ENCODE measurements at regions not wholly inside any gene's neighbourhood (a gene's known extent, or its start where the extent isn't known, plus 50 kb on each side); places are given as distances from the start of the nearest gene placed in this dataset.
"Not testable (repeated sequence)": the region's sequence is repeated elsewhere in the genome, so short reads cannot be mapped to it uniquely, and the experiment has no call there.

DNA sequence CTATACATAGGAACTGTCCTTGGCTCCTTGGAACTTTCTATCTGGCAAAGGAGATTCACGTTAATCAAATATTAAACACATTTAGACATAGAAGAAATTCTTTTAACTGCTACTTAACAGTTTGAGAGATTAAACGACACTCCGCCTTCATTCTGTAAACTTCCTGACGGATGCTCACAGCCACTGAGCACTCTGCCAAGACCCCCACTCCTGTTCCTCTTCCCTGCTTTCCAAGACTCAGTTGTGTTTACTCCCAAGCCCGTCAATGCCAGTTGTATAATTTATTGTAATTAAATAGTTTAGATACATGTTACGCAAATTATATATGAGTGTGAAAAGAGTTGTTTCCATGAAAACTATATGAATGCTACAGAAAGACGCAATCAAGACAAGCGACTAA lies 321.4 kb upstream of the EPHA4 start:
- H2AFZ ChIP-seq (ENCODE audit: low read length), result no peak overlapping the region
- H3K9me3 ChIP-seq (ENCODE audit: low read length), result no peaks in the 10 kb centered on the region
- H3K27me3 ChIP-seq (ENCODE audit: insufficient read depth, low read length), result no peaks in the 10 kb centered on the region
- no peak overlapping the region for H3K27ac ChIP-seq (ENCODE audit: low read depth, low read length, poor library complexity, severe bottlenecking)
- H3K4me2 ChIP-seq (ENCODE audit: low read length), result no peak overlapping the region
- no peaks in the 10 kb centered on the region for H3F3A ChIP-seq (ENCODE audit: insufficient read depth, low read length)
- H3K36me3 ChIP-seq (ENCODE audit: insufficient read depth, low read length), result no peaks in the 10 kb centered on the region
- no peak for TF ChIP-seq EZH2 (IDR thresholded peaks at IDR 0.05; ENCODE audit: borderline replicate concordance, low read length)
- TF ChIP-seq, protein P1, sequence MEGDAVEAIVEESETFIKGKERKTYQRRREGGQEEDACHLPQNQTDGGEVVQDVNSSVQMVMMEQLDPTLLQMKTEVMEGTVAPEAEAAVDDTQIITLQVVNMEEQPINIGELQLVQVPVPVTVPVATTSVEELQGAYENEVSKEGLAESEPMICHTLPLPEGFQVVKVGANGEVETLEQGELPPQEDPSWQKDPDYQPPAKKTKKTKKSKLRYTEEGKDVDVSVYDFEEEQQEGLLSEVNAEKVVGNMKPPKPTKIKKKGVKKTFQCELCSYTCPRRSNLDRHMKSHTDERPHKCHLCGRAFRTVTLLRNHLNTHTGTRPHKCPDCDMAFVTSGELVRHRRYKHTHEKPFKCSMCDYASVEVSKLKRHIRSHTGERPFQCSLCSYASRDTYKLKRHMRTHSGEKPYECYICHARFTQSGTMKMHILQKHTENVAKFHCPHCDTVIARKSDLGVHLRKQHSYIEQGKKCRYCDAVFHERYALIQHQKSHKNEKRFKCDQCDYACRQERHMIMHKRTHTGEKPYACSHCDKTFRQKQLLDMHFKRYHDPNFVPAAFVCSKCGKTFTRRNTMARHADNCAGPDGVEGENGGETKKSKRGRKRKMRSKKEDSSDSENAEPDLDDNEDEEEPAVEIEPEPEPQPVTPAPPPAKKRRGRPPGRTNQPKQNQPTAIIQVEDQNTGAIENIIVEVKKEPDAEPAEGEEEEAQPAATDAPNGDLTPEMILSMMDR (IDR thresholded peaks at IDR 0.05; ENCODE audit: low read length), result no peak
- no peak overlapping the region for H3K9ac ChIP-seq (ENCODE audit: low read length)
- H3K4me1 ChIP-seq (ENCODE audit: insufficient read depth, low read length, severe bottlenecking), result no peaks in the 10 kb centered on the region
- no peaks in the 10 kb centered on the region for H3K9me2 ChIP-seq (ENCODE audit: low read depth, low read length)
- no peak overlapping the region for H3K4me3 ChIP-seq (ENCODE audit: low read depth, low read length, poor library complexity, severe bottlenecking)
- no peaks in the 10 kb centered on the region for H4K20me1 ChIP-seq (ENCODE audit: insufficient read depth, low read length)
- no peaks in the 10 kb centered on the region for H3K79me2 ChIP-seq (ENCODE audit: insufficient read depth, low read length)

DNA sequence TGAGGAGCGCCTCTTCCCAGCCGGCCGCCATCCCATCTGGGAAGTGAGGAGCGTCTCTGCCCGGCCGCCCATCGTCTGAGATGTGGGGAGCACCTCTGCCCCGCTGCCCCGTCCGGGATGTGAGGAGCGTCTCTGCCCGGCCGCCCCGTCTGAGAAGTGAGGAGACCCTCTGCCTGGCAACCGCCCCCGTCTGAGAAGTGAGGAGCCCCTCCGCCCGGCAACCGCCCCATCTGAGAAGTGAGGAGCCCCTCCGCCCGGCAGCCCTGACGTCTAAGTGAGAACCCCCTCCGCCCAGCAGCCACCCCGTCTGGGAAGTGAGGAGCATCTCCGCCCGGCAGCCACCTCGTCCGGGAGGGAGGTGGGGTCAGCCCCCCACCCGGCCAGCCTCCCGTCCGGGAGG lies 319.9 kb upstream of the EPHA4 start:
- not testable (repeated sequence) for H3K27me3 ChIP-seq (ENCODE audit: insufficient read depth, low read length); H3K4me3 ChIP-seq (ENCODE audit: low read depth, low read length, poor library complexity, severe bottlenecking); H3K36me3 ChIP-seq (ENCODE audit: insufficient read depth, low read length); H3K9me2 ChIP-seq (ENCODE audit: low read depth, low read length); H3K4me1 ChIP-seq (ENCODE audit: insufficient read depth, low read length, severe bottlenecking); H3F3A ChIP-seq (ENCODE audit: insufficient read depth, low read length); H3K79me2 ChIP-seq (ENCODE audit: insufficient read depth, low read length); H3K27ac ChIP-seq (ENCODE audit: low read depth, low read length, poor library complexity, severe bottlenecking); H3K9ac ChIP-seq (ENCODE audit: low read length); H2AFZ ChIP-seq (ENCODE audit: low read length); H3K9me3 ChIP-seq (ENCODE audit: low read length); H4K20me1 ChIP-seq (ENCODE audit: insufficient read depth, low read length); H3K4me2 ChIP-seq (ENCODE audit: low read length)

DNA sequence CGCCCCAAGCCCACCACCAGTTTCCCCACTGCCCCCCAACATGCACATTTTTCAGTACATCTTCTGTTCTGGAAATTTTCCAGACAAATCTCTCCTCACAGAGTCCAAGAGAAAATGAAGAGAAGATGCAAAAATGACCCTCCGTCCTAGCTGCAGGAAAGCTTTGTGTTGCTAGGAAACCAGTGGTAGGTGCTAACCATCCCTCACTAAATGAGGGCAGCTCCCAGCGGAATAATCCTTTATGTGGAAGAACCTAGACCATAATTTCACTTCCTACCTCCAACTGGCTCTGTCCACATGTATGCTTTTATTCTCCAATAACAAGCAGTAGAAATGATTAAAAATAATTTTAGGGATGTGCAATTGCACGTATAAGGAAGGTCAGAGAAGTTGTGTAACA lies 311.9 kb upstream of the EPHA4 start:
- TF ChIP-seq, protein P1 (IDR thresholded peaks at IDR 0.05; ENCODE audit: low read length), result no peak
- TF ChIP-seq EZH2 (IDR thresholded peaks at IDR 0.05; ENCODE audit: borderline replicate concordance, low read length), result no peak
- Histone ChIP-seq H3K79me2 (ENCODE audit: insufficient read depth, low read length) (no peaks in the 10 kb centered on the region), H3K4me2 (ENCODE audit: low read length) (no peak overlapping the region), H3K27me3 (ENCODE audit: insufficient read depth, low read length) (no peaks in the 10 kb centered on the region), H3K36me3 (ENCODE audit: insufficient read depth, low read length) (no peaks in the 10 kb centered on the region), H2AFZ (ENCODE audit: low read length) (no peak overlapping the region), H3K4me1 (ENCODE audit: insufficient read depth, low read length, severe bottlenecking) (no peaks in the 10 kb centered on the region), H3K9me3 (ENCODE audit: low read length) (no peaks in the 10 kb centered on the region), H4K20me1 (ENCODE audit: insufficient read depth, low read length) (no peaks in the 10 kb centered on the region), H3K9me2 (ENCODE audit: low read depth, low read length) (no peaks in the 10 kb centered on the region), H3K27ac (ENCODE audit: low read depth, low read length, poor library complexity, severe bottlenecking) (no peak overlapping the region), H3K9ac (ENCODE audit: low read length) (no peak overlapping the region), H3K4me3 (ENCODE audit: low read depth, low read length, poor library complexity, severe bottlenecking) (no peak overlapping the region), H3F3A (ENCODE audit: insufficient read depth, low read length) (no peaks in the 10 kb centered on the region)

DNA sequence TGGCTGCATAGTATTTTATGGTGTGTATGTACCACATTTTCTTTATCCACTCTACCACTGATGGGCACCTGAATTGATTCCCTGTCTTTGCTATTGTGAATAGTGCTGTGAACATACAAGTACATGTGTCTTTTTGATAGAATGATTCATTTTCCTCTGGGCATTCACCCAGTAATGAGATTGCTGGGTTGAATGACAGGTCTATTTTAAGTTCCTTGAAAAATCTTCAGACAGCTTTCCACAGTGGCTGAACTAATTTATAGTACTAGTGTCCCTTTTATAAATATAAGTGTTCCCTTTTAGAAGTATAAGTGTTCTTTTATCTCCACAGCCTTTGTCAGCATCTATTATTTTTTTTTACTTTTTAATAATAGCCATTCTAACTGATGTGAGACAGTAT lies 303.9 kb upstream of the EPHA4 start:
- H3K9ac ChIP-seq (ENCODE audit: low read length), result no peak overlapping the region
- H3K9me2 ChIP-seq (ENCODE audit: low read depth, low read length), result no peaks in the 10 kb centered on the region
- no peaks in the 10 kb centered on the region for H3K27me3 ChIP-seq (ENCODE audit: insufficient read depth, low read length)
- TF ChIP-seq EZH2 (IDR thresholded peaks at IDR 0.05; ENCODE audit: borderline replicate concordance, low read length), result no peak
- TF ChIP-seq, protein P1 (IDR thresholded peaks at IDR 0.05; ENCODE audit: low read length), result no peak
- H3K4me1 ChIP-seq (ENCODE audit: insufficient read depth, low read length, severe bottlenecking), result no peaks in the 10 kb centered on the region
- no peak overlapping the region for H3K4me3 ChIP-seq (ENCODE audit: low read depth, low read length, poor library complexity, severe bottlenecking)
- no peaks in the 10 kb centered on the region for H3F3A ChIP-seq (ENCODE audit: insufficient read depth, low read length)
- H3K4me2 ChIP-seq (ENCODE audit: low read length), result no peak overlapping the region
- H3K27ac ChIP-seq (ENCODE audit: low read depth, low read length, poor library complexity, severe bottlenecking), result no peak overlapping the region
- no peaks in the 10 kb centered on the region for H3K9me3 ChIP-seq (ENCODE audit: low read length)
- no peaks in the 10 kb centered on the region for H3K36me3 ChIP-seq (ENCODE audit: insufficient read depth, low read length)
- no peak overlapping the region for H2AFZ ChIP-seq (ENCODE audit: low read length)
- H3K79me2 ChIP-seq (ENCODE audit: insufficient read depth, low read length), result no peaks in the 10 kb centered on the region
- no peaks in the 10 kb centered on the region for H4K20me1 ChIP-seq (ENCODE audit: insufficient read depth, low read length)
